Parathyroid adenoma (tissue), 2 donors: ENCODE measurements at regions not wholly inside any gene's neighbourhood (a gene's known extent, or its start where the extent isn't known, plus 50 kb on each side); places are given as distances from the start of the nearest gene placed in this dataset.
A peak's percentile ranks its signal among the peaks of the same experiment; 100 is the strongest.

Source experiments
- H2AFZ ChIP-seq: fragments of 300-600 bp; sonication (generic); one replicate; pipeline ENCODE4 v1.7.0; 2017; ENCODE audit warnings: antibody characterized with exemption, mild to moderate bottlenecking
- H3K27ac ChIP-seq: fragments of 300-600 bp; sonication (generic); one replicate; pipeline ENCODE4 v1.7.0; 2017
- H3K27me3 ChIP-seq: fragments of 300-600 bp; sonication (generic); one replicate; pipeline ENCODE4 v1.7.0; 2017; ENCODE audit warnings: low read length; ENCODE audit not compliant: control insufficient read depth, insufficient read depth
- H3K36me3 ChIP-seq: fragments of 300-600 bp; sonication (generic); one replicate; pipeline ENCODE4 v1.7.0; 2017; ENCODE audit warnings: low read length; ENCODE audit not compliant: control insufficient read depth, insufficient read depth
- H3K4me1 ChIP-seq: fragments of 300-600 bp; sonication (generic); one replicate; pipeline ENCODE4 v1.7.0; 2017; ENCODE audit warnings: control low read depth
- H3K4me2 ChIP-seq: fragments of 300-600 bp; sonication (generic); one replicate; pipeline ENCODE4 v1.7.0; 2017; ENCODE audit warnings: low read length
- H3K4me3 ChIP-seq: fragments of 300-600 bp; sonication (generic); one replicate; pipeline ENCODE4 v1.7.0; 2017; ENCODE audit warnings: low read depth, low read length
- H3K79me2 ChIP-seq: fragments of 300-600 bp; sonication (generic); one replicate; pipeline ENCODE4 v1.7.0; 2017; ENCODE audit warnings: control low read depth
- H3K9ac ChIP-seq: fragments of 300-600 bp; sonication (generic); one replicate; pipeline ENCODE4 v1.7.0; 2017; ENCODE audit warnings: mild to moderate bottlenecking
- H3K9me3 ChIP-seq: fragments of 300-600 bp; sonication (generic); one replicate; pipeline ENCODE4 v1.7.0; 2017; ENCODE audit warnings: low read length; ENCODE audit not compliant: control insufficient read depth
- CTCF ChIP-seq: fragments of 300-600 bp; sonication (generic); IDR thresholded peaks from one replicate; pipeline ENCODE4 v1.7.0; 2017; ENCODE audit warnings: antibody characterized with exemption, mild to moderate bottlenecking
- donor health status: primary hyperparathyroidism.

DNA sequence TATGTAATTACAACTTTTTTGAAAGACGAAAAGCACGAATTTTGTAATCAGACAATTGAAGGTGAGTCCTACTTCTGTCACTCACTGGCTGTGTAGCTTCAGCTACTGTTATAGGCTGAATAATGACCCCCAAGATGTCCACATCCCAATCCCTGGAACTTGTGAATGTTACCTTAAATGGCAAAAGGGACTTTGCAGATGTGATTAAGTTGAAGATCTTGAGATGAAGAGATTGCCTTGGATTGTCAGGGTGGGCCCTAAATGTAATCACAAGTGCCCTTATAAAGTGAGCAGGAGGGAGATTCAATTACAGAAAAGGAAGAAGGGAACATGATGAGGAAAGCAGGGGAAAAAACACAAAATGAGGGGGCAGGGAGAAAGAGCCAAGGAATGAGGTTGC, 326.2 kb upstream of the MSX2 start:
- Histone ChIP-seq H3K4me2 (no peak overlapping the region), H3K9ac (no peak overlapping the region), H3K9me3 (no peaks in the 10 kb centered on the region), H3K4me3 (no peak overlapping the region), H3K27me3 (no peaks in the 10 kb centered on the region), H3K79me2 (no peaks in the 10 kb centered on the region), H3K36me3 (no peaks in the 10 kb centered on the region), H3K27ac (no peak overlapping the region), H3K4me1 (no peaks in the 10 kb centered on the region), H2AFZ (no peak overlapping the region)
- no peak for TF ChIP-seq CTCF

- TF ChIP-seq CTCF, result no peak
- Histone ChIP-seq H3K36me3 (no peaks in the 10 kb centered on the region), H3K4me2 (no peak overlapping the region), H3K27ac (no peak overlapping the region), H2AFZ (no peak overlapping the region), H3K27me3 (no peaks in the 10 kb centered on the region), H3K9me3 (no peaks in the 10 kb centered on the region), H3K4me1 (no peaks in the 10 kb centered on the region), H3K79me2 (no peaks in the 10 kb centered on the region), H3K4me3 (no peak overlapping the region), H3K9ac (no peak overlapping the region)
Observed at GRCh38 chr5:174399411-174399810, 325.0 kb upstream of the MSX2 start.

GRCh38 chr5:174400461-174400860, 323.9 kb upstream of the MSX2 start:
- no peak for TF ChIP-seq CTCF
- H3K4me2 ChIP-seq, result no peak overlapping the region
- no peaks in the 10 kb centered on the region for H3K36me3 ChIP-seq
- no peaks in the 10 kb centered on the region for H3K79me2 ChIP-seq
- H3K27ac ChIP-seq, result no peak overlapping the region
- H3K9me3 ChIP-seq, result no peaks in the 10 kb centered on the region
- H2AFZ ChIP-seq, result no peak overlapping the region
- H3K4me1 ChIP-seq, result no peaks in the 10 kb centered on the region
- H3K9ac ChIP-seq, result no peak overlapping the region
- H3K27me3 ChIP-seq, result no peaks in the 10 kb centered on the region
- no peak overlapping the region for H3K4me3 ChIP-seq

DNA sequence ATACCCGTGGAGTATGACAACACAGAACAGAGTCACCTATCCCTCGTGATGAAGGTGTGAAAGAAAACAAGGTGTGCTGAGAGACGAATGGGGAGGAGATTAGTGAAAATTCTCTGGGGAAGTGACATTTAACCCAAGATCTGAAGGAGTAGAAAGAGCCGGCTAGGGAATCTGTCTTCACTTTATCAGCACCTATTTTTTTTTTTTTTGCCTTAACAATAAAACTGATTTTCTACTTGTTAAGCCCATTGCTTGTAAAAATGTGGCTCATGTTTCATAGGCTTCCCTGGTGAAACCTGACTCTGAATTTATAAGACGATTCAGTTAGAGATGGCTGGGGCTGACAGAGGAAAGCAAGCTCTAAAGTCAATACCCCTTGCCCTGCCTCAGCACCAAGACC, 322.6 kb upstream of the MSX2 start:
- Histone ChIP-seq H3K9me3 (no peaks in the 10 kb centered on the region), H3K4me1 (no peaks in the 10 kb centered on the region), H3K27me3 (no peaks in the 10 kb centered on the region), H3K79me2 (no peaks in the 10 kb centered on the region), H3K4me2 (no peak overlapping the region), H3K27ac (no peak overlapping the region), H2AFZ (no peak overlapping the region), H3K9ac (no peak overlapping the region), H3K36me3 (no peaks in the 10 kb centered on the region), H3K4me3 (no peak overlapping the region)
- no peak for TF ChIP-seq CTCF

DNA sequence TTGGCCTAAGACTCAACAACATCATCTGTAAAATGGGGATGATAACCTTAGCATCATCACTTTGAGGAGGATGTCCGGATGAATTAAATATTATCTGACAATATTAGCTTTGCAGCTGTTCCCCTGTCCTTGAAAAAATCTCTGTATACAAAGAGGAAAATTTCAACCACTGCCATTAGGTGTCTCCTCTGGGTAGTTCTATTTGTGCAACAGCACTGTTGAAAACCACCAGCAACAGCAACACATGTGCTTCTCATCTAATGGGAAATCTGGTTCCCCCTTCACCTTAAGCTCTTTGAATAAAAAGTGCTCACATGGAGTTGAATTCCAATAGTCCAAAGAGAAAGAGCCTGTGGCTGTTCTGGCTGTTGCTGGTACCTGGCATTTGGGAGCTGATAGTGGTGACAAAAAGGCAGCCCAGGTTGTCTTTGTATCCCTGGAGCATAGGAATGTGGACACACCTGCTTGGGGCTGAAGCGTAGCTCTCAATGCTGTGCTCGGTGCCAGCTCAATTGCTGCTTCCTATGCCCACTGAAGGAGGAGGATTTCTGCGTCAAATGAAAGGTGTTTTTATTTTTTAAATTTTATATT, 322.1 kb upstream of the MSX2 start:
- H2AFZ ChIP-seq, result no peak overlapping the region
- no peak overlapping the region for H3K9ac ChIP-seq
- no peaks in the 10 kb centered on the region for H3K9me3 ChIP-seq
- H3K27me3 ChIP-seq, result no peaks in the 10 kb centered on the region
- no peak overlapping the region for H3K27ac ChIP-seq
- H3K36me3 ChIP-seq, result no peaks in the 10 kb centered on the region
- H3K4me2 ChIP-seq, result no peak overlapping the region
- H3K4me1 ChIP-seq, result no peaks in the 10 kb centered on the region
- H3K79me2 ChIP-seq, result no peaks in the 10 kb centered on the region
- peak; percentile 33 for TF ChIP-seq CTCF
- no peak overlapping the region for H3K4me3 ChIP-seq
